ENCODE measurements at regions not wholly inside any gene's neighbourhood (a gene's known extent, or its start where the extent isn't known, plus 50 kb on each side); places are given as distances from the start of the nearest gene placed in this dataset.

- no peak for DNase-seq
Measured at GRCh38 chr22:49213731-49214352, 613.8 kb downstream of the BRD1 start.

DNA sequence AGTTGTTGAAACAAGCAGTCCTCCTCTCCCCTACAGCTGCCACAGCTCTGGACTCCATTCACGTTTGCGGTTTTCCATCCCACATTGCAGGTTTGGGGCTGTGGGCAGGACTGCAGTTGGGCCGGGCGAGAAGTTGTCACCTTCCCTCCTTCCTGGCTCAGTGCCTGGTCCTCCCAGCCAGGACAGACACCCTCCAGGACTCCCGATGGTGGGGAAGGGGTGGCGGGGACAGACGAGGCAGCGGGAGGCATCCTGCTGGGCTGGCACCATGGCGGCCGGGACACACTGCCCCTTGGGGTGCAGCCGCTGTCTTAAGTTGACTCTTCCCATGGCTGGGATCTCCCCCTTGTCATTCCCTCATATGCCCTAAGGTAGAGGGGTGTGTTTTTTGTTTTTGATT, 615.2 kb downstream of the BRD1 start:
- DNase-seq, result no peak

DNA sequence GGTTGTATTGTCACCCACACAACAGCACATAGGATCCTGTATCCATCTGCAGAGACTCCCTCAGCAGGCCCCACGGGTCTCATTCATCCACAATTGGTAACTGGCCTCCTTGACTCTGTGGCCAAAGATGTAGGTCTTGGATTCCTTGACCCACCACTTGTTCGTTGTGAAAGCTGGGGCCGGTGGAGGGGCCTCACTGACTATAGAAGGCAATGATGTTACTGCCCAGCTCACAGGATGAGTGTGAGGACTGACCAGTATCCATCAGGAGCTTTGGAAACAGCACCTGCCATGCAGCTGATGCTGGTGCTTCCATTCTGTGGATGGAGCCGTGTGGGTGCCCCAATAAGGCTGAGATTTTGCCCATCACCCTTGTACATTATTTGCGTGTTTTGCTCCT, 615.7 kb downstream of the BRD1 start:
- DNase-seq, result no peak

DNA sequence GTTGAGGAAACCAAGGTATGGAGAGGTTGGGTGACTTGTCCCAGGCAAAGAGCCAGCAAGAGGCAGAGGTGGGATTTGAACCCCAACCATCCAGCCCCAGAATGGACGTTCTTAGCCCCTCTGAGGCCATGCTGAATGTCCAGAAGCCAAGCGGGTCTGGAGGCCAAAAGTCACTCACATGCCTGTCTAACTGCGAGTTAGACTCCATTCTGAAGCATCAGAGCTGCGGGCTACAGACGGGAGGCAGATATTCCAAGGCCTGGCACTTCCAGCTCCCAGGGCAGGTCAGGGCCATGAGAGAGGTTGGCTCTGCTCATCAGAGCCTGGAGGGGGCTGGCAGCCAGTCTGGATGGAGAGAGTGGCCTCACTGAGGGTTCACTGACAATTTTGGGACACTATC, 616.5 kb downstream of the BRD1 start:
- DNase-seq, result no peak

GRCh38 chr22:49210606-49211005, 617.1 kb downstream of the BRD1 start:
- DNase-seq, result no peak

- DNase-seq, result no peak
Measured at GRCh38 chr22:49209452-49210195, 618.0 kb downstream of the BRD1 start.

- DNase-seq, result no peak
Measured at GRCh38 chr22:49208768-49209252, 618.9 kb downstream of the BRD1 start.

GRCh38 chr22:49208004-49208402, 619.7 kb downstream of the BRD1 start:
- no peak for DNase-seq

DNA sequence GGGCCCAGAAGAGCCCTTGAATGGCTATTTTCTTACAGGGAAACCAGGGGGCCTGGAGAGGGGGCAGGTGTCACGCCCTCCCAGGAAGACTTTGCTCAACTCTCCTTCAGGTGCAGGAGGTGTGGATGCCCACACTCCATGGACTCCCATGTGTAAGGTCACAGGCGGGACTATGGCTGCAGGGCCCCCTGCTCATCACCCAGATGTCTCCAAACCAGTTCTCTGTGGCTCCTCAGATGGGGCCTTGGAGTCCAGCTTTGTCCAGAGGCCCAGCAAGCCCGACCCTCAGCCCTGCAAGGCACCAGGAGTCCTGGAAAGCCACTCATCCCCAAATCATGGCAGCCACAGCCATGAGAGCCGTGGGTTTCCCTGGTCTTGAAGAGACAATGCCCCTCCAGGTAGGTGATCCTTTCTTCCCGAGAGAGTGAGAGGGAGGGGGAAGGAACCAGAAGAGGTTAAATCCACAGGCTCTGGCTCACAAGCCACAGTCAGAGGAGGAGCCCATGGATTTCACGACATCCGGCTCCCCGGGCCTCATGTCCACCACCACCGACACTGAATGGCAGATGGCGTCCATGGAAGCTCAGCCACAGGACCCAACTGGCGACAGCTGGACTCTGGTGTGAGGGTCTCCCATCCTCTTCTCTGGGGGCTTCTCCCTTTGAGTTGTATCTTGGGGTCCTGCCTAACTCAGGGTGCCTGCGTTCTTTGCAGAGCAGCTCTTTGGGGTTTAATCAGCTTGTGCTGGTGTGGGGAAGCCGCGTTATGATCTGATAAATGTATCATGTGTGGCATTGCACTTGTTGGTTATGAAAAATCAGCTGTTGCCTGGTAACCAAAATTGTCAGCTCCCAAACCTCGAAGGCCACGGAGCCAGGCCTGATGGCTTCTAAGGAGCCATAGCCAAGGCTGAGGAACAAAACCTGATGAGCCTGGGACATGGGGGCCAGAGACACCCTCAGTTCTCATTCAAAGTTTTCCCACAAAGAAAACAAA, 620.4 kb downstream of the BRD1 start:
- no peak for DNase-seq

- no peak for DNase-seq
Measured at GRCh38 chr22:49206281-49206680, 621.4 kb downstream of the BRD1 start.

- no peak for DNase-seq
Measured at GRCh38 chr22:49205483-49205800, 622.2 kb downstream of the BRD1 start.

DNA sequence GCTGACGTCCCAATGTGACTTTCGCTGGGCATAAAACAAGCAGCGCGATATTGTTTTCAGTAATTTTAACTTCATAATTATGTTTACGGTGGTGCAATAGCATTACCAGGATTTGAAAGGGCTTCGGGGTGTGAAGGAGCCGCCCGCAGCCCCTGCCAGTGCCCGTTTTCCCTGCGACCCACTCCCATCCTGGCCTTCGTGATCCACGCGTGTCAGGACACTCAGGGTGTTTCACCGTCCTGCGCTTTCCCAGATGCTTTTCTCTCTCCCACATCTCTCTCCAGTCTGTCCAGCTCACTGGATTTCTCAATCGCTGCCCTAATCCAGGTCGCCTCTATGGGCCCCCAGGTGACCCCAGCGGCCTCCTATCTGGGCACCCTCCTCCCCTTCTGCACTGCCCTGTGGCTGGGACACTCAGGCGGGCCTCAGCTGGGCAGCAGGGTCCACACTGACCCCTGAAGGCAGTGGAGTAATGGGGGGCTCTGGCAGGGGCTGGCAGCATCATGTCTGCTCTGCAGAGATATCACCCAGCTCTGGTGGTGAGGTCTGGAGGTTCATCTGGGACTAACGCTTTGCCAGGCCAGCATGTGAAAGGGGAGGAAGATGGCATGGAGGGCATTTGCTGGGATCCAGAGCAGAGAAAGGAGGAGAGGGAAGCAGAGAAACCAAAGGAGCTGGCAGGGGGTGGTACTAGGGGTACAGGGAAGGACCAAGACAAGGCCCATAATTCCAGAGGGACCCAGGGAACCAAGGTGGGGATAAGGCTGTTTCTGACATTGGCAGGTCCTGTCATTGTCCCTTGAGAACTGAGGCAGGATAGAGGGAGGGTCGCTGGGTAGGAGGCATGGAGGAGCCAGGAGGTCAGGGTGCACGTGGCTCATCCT, 622.8 kb downstream of the BRD1 start:
- no peak for DNase-seq

DNA sequence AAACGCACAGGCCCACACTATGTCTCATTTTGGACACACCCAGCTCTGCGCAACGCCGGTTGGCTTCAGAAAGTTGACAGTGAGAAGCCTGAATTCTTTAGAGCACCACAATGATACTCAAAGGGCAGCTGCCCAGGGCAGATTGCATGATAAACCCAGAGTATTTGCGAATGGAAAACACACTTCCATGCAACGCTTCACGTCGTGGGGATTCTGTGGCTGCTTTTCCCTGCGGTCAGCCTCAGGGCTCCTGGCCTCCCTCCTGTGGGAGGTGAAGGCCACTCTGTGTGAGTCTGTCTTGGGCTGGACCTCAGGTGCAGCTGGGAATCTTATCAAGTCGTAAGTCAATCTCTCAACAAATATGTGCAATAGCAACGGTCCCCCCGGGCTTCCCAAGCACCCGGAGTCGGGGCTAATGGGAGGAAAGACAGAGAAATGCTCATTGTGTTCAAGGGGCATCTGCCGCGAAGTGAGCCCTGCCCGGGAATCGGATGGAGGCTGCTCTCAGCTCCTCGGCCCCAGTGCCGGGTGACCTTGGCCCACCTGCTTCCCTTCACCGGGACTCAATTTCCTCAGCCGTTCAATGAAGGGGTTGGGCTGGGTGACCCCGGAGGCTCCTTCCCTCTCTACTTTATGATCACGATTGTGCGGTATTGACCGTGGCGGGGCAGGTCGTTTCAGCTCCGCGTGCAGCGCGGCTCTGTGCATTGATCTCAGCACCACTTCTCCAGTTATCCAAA, 623.6 kb downstream of the BRD1 start:
- DNase-seq, result no peak

DNA sequence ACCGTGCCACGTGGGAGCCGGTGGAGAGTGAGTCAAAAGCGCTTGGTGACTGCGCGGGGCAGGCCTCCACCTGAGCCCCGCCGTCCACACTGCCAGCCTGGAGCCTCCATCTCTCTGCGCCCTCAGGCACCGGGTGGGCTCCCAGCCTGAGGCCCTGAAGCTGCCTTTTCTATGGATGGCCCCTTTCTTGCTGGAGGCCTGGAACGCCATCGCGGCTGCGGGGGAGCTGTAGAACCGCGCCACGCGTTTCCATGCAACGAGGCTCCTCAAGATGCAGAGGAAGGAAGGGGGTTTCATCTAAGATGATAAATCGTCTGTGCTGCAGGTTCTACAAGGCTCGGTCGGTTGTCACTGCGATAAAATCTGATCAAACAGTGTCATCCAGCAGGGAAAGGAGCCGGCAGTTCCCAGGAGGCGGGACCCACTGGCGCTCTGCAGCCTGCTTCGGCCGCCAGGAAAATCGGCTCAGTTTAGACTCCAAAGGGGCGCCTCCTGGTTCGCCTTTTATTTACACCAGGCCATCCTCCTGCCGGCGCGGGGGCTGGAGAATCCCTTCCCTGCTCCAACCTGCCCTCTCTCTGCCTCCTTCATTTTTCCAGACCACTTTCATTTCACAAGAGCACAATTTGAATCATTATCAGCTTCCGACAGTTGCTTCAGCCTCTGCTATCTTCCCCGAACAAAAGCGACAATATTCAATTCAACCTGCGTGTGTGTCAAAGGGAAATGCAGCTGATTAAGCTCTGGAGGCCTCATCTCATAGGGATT, 624.4 kb downstream of the BRD1 start:
- no peak for DNase-seq

DNA sequence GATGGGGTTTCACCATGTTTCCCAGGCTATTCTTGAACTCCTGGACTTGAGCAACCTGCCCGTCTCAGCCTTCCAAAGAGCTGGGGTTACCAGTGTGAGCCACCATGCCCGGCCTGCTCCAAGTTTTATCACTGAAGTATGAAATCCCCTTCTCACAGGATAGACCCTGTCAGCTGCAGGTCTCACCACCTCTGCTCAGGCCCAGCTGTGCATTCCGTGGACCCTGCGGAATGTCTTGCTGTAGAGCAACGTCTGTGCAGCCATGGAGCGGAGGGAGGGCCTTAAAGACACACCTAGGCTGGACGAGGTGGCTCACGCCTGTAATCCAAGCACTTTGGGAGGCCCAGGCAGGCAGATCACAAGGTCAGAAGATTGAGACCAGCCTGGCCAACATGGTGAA, 625.4 kb downstream of the BRD1 start:
- DNase-seq, result no peak

- no peak for DNase-seq
Measured at GRCh38 chr22:49201046-49201970, 626.4 kb downstream of the BRD1 start.

GRCh38 chr22:49199224-49199623, 628.4 kb downstream of the BRD1 start:
- no peak for DNase-seq

DNA sequence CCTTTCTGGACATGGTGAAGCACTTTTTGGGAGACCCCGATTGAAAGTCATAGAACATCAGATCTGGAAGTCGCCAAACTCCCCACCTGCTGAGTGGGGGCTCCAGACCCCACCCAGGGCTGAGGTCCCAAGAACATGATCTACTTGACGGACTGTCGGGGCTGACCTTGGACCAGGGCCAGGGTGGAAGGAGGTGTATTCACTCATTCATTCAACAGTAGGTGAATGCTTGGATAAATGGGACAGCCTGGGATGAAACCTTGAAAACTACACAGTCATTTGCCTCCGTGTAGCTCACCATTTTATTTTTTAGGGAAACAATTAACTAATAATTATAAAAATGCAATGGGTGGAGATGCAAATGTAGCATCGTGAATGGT, 629.0 kb downstream of the BRD1 start:
- no peak for DNase-seq

DNA sequence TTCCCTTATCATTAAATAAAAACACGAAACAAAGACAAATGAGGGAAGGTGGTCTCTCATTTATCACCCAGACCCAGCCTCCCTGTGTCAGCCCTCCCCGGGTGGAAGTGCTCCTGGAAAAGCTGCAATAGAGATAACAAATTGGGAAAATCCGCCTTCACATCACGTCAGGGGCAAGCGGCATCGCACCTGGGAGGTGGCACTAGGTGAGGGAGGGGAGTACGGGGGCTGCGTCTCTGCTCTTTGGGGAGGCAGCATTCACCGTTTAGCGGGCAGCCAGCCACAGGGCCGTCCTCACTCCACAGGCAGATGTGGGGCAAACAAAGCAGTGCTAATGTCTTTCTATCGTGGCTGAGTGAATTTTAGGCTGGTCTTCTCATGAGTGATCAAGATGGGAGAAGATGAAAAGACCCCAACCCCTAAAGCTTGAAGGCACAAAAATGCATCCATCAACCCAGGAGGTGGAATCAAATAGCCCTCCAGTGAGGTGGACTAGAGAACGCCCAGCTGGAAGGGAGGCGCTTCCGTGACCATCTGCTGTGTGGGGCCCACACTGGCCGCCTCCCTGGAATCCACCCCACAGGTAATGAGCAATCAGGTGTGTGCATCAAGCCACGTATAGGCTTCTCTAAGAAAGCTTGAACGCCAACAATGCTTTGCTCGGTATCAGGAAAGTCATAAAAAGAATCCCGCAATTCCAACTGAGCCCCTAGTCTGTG, 629.5 kb downstream of the BRD1 start:
- DNase-seq, result no peak
